ENCODE measurements at regions not wholly inside any gene's neighbourhood (a gene's known extent, or its start where the extent isn't known, plus 50 kb on each side); places are given as distances from the start of the nearest gene placed in this dataset.
"Not testable (repeated sequence)": the region's sequence is repeated elsewhere in the genome, so short reads cannot be mapped to it uniquely, and the experiment has no call there.

DNA sequence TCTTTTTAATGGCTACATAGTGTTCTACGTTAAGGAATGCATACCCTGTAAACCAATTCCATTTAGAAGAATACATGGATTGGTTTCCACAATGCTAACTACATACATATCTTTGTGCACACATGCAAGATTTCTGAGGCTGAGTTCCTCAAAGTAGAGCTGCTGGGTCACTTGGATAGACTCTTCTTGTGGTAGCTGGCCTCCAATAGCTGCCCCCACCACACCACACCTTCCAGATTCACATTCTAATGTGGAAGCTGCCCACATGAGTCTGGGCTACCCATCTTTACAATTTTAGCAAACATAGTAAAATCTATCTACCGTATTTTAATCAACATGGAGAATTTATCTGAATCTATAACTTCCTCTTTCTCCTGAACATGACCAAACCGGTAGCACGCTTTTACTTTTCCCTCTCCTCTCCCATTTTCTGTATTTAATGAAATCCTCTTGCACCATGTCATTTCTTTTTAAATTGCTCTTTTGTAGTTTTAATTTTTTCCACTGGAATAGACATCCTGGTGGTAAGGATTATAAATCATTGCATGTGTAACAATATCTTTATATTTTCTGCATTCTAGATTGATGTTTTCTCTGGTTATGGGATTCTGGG, 74.7 kb upstream of the CITED2 start:
- no peak for DNase-seq

DNA sequence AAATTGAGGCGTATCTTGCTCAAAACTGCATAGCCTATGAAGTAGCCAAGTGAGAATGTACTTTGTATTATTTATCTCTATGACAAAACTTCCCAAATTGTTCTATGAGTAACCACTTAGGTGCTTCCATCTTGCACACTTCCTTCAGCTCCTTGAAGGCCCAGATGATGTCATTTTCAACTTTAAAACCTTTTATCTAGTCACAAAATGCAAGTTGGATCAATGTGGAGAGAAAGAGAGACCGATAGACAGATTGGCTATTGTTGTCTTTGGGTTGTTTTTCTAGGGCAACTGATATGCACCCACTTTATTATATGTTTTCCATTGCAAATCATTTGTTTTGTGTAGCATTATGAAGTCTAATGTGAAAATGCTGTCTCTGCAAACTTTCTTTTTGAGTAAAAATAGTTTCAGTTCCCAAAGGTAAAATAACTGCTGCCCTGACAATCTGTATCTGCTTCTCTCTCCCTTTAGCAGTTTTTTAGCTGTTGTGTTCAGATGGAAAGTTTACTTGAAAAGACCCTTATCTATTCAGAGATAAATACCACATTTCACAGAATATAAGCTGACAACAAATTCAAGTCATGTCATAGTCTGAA, 73.7 kb upstream of the CITED2 start:
- no peak for DNase-seq

DNA sequence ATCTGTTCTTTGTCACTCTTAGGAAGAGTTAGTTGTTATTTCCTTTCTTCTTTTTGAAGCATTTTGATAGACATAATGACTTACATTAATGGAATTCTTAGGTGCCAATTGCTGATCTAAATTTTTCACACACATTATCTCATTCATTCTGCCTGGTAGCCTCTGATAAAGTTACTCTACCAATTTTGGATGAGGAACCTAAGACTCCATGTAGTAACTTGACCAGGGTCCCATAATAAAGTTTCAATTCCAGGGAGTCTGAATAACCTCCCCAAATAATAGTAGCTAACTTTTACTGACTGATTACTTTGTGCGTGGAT, 73.2 kb upstream of the CITED2 start:
- no peak for DNase-seq

DNA sequence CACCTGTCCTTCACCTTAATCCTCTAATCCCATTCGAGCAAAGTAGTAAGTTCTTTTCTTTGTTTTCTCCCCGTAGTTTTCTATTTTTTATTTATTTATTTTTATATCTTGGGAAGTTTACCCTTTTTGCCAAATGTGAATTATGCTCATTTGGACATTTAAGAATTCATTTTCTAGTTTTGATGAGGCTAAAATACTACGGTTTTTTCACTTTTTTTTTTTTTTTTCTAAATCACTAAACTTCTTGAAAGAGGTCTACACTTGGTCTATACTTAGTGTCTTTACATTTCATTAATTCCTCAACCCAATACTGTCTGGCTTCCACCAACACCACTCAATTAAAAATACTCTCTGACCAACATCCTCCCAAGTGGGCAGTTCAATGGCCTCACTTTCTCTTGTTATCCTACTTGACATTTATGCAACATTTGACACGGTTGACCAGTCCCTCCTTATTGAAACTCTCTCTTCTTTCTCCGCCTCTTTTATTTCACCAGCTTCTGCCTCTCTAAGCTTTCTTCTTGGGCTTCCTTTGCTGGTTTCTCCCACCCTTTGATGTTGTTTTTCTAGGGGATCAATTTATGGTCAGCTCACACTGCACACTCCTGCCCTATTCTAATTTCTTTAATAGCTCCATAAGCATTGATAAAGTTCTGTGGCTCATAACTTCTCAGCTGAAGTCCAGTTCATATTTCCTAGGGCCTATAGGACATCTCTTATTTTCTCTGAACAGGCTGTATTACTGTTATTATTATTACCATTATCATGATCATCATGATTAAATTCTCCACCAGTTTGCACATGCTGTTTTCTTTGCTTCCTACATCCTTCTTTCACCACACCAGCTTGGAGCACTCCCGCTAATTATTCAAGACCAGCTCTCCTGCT, 72.6 kb upstream of the CITED2 start:
- no peak for DNase-seq

DNA sequence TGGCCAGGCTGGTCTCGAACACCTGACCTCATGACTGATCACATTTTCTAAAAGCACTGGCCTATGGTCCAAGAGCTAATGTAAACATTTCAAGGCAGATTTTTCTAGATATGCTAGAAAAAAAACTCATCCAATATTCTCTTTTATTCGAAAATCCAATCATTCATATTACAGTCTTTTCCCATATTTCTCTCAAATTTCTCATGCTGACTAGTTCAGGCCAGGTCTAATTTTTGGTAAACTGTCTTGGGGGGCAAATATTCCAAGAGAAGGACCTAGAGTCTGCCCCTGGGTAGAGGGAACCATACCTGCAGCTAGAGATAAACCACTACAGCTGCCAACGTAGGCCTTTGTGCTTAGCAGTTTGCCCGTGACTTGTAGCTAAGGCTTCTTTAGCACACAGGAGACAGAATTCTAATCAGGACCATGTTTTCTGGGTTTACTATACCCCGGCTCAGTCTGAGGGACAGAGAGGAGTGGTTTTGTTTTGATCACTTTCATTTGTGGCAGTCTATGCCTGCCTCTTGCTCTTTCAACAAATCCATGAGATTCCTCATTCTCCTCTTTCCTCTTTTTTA, 71.8 kb upstream of the CITED2 start:
- no peak for DNase-seq

DNA sequence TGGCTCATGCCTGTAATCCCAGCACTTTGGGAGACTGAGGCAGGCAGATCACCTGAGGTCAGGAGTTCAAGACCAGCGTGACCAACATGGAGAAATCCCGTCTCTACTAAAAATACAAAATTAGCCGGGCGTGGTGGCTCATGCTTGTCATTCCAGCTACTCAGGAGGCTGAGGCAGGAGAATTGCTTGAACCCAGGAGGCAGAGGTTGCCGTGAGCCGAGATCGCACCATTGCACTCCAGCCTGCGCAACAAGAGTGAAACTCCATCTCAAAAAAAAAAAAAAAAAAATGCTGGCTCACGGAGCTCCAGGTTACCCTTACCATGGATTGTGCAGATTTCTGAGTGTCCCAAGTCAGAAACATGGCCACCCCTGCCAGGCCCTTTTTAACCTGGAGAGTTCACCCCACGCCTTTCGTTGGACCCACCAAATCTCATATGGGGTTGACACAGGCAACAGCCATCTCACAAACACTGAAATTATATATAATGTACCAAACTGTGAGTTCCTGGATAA, 69.9 kb upstream of the CITED2 start:
- DNase-seq, result not testable (repeated sequence)

DNA sequence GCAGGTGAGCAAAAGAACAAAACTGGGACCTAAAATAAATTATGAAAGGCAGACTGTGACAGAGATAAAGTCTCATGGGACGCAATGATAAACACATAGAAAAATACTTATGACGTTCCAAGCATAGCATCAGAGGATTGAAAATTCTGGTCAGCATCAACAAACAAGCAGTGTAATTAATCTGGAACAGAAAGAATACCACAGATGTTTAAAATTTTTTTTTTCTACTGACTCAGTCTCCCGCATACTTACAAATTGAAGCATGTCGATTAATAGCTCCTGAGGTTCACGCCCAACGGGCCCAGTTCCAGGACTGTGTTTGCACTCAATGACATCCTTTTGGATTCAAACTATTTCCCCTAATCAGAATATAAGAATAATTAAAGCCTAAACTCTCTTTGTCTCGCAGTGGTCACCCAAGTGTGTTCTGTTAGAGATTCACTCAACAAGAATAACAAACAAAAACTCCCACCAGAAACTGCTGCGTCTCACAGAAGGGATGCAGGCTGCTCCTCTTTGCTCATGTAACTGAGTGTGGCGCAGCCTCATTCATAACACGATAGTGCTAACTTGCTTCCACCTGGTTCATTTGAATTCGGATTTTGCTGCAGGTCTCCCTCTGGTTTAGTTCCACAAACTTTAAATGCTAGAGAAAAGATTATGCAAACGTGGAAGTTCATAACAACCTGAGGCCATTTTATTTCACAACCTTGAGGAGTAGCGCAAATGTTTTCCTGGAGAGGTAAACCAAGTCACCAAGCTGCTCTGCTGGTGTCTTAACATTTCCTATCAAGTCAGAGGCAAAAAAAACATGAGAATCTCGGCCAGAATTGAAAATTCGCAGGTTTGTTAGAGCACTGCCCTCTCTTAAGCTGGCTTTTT, 69.0 kb upstream of the CITED2 start:
- DNase-seq, result no peak

DNA sequence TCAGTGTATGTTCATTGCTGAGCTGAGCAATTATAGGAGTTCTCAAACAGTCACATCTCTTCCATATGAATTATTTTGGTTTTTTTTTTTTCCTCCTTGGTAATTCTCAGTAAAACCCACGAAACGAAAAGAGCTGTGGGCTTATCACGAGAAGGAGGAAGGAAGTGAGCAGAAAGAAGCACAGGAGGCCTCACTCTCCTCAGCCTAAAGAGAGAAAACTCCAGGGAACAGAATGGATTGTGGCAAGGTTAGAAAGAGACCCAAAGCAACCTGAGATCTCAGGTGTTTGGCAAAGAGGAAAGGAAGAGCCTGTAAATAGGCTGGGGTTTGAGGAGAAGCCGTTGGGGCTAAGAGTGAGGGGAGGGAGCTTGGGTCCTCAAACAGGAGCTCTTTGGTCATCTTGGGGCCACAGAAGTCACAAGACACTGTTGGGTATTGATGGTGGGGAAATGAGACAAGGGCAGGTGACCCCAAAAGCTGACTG, 67.8 kb upstream of the CITED2 start:
- DNase-seq, result no peak

DNA sequence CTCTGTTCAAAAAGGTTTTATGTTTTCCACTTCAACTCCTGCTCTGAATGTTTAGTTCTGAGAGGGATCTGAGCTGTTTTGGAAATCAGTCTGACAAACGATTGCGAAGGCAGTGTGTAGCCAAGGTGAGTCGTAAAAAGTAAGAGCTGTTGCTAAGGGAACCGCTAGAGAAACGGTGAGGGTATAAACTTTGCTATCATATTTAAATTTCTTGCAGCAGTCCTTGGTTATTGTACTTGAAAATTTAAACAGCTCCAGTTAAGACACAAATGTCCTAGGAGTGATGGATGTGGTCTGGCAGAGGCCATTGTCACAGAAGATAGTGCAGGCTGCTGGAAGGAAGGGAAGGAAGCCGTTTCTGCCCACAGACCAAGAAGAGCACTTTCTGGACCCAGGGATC, 64.9 kb upstream of the CITED2 start:
- DNase-seq, result no peak

DNA sequence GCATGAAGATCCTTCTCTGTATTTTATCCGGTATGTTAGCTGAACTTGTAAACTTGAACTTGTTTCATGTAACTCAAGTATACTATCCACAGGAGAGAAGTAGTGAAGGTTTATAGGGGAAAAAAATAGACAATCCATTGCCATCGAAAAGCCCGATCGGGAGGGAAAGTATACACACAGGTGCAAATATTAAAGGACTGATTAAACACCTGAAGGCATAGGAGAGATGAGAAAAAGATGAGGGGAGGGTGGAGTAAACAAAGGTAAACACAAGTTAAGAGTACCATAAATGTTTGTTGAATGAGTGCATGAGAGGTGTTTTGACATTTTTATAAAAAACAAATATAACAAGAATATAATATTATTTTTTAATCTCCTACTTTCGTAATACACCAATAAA, 64.3 kb upstream of the CITED2 start:
- no peak for DNase-seq

DNA sequence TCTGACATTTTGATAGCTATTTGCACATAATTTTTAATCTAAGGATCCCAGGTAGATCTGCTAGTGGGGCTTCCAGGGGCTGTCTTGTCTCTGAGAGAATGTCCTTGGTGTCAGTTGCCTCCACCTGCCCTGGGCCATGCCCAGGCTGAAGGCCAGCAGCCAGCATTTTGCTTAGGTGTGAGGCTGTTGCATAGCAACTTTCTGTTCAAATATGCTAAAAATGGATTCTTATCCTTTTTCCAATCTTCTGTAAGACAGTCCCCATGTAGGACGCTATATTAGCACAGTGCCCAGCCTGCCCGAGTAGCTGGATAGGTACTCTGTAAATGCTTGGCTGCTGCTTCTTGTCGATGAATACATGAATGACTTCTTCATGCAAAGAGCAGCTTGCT, 62.5 kb upstream of the CITED2 start:
- no peak for DNase-seq

DNA sequence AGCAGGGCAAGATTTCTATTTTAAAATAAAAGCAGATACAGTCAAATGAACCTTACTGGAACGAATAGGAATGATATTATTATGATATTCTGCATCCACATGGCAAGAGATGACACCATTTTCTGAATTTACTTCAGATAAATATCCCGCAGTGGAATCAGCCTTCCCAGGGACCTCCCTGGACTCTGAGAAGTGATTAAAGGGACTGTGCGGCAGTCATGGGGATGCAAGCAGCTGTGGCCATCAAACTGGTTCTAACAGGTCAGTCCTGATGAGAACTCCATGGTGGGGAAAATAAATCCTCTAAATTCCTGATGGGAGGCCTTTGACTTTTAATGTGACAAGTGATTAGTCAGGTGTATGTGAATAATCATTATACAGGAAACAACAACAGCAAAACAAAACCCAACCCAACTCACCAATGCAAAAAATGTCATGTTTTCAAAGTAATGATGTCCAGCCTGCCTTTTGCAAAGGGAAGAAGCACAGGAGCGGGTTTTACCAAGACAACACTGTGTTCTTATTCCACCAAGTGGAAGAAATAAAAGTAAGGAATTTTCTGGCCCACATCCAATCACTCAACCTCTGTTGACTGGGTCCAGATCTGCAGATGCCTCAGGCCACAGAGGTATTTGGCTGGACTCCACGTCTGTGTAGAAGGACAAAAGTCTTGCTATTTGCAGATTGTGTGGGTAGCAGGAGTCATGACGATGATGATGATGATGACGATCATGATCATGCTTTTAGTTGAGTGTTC, 61.9 kb upstream of the CITED2 start:
- DNase-seq, result no peak

DNA sequence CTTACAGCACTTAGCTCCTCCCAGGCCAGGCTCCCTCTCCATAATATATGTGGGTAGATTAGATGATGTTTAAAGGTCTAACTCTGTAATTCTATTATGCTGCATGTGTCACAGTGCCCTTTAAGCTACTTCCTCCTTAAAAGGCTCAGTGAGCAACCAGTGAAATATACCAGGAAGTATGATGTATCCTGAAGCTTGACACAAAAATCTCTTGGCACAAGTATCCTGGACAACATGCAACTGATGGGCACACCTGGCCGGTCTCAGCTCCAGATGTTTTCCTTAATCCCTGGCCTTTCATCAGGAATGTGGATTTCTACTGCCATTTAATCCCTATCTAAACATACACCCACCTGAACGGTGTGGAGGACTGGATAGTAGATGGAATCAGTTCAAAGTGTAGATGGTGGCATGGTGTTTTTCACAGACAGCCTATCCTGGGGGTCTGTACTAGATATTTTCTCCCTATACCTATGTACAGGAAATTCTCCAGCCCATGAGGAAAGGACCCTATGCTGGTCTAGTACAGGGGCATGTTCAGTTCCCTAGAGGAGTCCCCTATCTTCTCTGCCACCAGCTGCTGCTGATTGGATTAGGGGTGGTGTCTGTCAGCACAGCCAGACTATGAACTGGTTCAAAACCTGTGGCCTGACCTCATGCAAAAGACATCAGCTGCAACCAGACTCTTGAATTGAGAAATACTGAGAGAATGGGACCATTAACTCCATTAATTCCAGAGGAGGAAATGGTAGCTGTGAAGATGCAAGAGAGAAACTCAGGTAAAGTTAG, 59.4 kb upstream of the CITED2 start:
- no peak for DNase-seq

DNA sequence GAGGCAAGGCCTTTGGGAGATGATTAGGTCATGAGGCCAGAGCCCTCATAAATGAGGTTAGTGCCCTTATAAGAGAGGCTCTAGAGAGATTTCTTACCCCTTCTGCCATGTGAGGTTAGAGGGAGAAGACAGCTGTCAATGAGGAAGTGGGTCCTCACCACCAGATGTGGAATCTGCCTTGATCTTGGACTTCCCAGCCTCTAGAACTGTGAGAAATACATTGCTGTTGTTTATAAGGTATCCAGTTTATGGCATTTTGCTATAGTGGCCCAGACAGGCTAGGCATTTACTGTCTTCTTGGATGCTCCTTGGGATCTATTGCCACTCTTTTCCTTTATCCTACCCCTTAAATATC, 57.1 kb upstream of the CITED2 start:
- no peak for DNase-seq

DNA sequence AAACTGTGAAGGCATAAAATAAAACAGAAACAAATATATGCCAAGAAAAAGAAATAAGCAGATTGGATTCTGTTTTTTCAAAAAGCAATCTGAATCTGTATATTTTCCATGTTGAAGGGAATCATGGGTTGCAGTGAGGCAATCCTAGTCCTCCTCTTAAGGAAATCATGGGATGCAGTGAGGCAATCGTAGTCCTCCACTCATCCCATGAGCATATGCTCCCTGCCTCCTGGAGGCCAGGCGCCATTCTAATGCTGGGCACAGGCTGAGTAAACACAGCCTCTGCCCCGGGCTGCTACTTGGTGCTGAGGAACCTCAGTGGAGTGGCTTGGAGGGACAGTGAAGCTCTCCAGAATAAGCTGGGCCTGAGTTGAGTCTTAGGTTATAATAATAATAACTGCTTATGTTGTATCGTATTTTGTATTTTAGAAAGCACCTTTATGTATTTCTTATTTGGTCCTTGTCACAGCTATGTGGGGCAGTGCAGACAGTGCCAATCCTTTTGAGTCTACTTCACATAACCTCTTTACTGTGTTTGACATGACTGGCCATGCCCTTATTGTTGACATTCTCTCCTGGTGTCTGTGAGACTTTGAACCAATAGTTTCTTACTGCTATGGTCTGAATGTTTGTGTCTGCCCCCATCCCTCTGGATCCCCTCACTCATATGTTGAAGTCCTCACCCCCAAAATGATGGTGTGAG, 56.6 kb upstream of the CITED2 start:
- DNase-seq, result no peak

DNA sequence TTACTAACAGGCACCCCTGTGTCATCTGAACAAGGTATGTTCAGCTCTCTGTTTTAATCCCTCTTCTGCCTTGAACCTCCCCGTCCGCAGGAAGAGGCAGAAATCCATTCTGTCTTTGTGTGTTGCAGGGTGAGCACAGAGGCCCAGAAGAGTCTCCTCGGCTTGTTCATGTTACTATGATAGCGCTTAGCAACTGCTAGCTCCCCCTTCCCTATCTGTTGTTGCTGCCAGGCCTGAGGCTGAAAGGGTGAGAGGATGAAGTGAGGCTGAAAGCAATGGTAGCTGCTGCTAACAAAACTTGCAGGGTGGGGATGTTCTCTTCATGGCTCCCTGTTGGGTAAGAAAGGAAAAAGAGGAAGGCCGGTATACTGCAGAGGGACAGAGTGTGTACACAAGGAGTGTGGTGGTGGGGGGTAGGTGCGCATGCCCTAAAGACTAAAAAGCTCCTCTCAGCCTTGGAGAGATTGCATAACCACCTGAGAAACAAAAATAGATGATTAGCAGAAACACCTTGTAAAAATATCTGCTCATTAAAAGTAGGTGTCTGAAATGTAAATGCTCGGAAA, 55.2 kb upstream of the CITED2 start:
- no peak for DNase-seq

DNA sequence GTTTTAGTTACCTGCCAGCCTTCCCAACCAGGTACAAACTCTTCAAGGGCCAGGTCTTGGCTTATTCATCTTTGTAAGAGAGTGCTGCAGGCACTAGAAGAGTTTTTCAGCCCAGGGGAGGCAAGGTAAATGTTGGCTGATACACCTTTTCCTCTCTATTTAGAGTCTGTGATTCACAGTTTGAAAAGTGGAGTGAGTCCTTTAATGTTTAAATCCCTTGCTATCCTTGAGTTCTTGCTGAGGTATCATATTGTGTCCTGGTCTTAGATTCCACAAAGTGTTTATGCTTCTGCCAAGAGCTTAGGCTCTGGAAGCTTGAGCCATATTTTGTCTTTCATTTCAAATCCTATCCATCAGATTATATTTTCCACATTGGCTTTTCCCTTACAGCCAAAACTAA, 52.8 kb upstream of the CITED2 start:
- no peak for DNase-seq

DNA sequence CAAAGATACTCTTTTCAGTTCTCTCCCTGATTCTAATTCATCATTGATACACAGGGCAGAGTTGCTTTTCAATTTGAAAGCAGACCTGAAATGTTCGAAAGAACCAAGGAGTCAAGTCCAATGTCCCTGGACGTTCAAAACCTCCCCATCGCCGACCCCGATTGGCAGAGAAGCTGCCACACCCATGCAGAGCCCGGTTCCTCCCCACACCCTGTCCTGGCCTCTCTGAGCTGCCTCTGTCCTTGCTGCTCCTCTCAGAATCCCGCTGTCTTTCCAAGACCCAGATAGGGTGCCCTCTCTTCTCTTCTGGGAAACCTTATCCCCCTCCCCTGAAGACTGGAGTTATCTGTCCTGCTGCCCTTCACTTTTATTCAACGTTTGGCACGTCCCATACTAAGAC, 52.3 kb upstream of the CITED2 start:
- DNase-seq, result no peak

DNA sequence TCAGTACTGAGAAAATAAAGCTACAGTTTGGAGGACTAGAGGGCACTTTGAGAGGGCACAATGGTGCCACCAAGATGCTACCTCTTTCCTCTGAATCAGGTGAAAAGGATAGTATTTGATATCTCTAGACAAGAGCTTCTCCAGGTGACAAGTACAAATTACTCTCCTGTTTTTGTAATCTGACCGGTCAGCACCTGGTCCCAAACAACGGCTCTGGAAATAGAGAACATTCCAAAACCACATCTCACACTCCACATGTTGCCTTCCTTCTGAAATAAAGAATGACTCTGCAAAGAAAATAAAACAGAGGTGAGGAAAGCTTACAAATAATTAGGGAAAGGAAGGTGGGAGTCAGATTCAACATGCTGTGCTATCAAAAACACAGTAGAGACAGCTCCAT, 51.3 kb upstream of the CITED2 start:
- no peak for DNase-seq
